HG02763 (cell line): ENCODE measurements at regions not wholly inside any gene's neighbourhood (a gene's known extent, or its start where the extent isn't known, plus 50 kb on each side); places are given as distances from the start of the nearest gene placed in this dataset.

Source experiments
- ATAC-seq: cut with Tn5 transposase; IDR thresholded peaks from one replicate; pipeline ENCODE4 v1.9.1; 2021; ENCODE audit warnings: mild to moderate bottlenecking, moderate library complexity; ENCODE audit not compliant: unreplicated experiment

DNA sequence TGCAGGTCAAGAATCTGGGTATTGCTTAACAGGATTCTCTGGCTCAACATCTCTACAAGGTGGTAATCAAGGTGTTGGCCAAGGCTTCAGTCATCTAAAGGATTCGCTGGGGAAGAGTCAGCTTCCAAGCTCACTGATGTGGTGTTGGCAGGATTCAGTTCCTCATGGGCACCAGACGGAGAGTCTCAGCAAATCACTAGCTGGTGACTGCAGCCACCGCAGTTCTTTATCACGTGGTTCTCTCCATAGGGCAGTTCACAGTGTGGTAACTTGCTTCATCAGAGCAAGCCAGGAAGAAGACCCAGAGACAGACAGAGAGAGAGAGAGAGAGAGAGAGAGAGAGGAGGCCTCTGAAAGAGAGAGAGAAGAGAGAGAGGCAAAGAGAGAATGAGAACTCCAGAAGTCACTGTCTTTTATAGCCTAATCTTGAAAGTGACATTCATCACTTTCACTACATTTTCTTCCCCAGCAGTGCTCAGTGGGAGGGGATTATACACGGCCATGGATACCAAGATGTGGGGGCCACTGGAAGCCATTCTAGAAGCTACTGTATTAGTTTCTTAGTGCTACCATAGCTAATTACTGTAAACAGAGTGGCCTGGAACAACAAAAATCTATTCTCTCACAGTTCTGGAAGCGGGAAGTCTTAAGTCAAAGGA, 109.2 kb upstream of the SMIM23 start:
- ATAC-seq: no peak

DNA sequence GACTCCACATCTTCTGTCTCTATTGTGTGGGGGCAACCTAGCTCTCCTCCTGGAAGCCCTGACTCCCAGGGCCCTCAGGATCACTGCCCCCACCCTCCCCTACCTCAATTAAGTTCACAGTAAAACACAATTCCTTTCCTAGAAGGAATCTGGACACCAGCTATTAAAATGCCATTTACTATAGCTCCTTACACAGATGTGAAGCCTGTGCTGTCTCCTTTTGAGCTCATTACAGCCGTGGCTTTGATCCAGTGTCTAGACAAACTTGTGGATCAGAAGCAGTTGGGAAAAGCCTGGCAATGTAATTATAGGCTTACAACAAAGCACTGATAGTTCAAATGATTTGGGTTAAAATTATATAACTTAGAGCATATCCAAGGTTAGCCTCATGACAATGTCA, 107.0 kb upstream of the SMIM23 start:
- no peak for ATAC-seq

- ATAC-seq: no peak
Observed at GRCh38 chr5:171680485-171680884, 105.1 kb upstream of the SMIM23 start.

GRCh38 chr5:171681061-171681460, 104.6 kb upstream of the SMIM23 start:
- ATAC-seq: no peak

GRCh38 chr5:171681677-171682076, 103.9 kb upstream of the SMIM23 start:
- no peak for ATAC-seq

DNA sequence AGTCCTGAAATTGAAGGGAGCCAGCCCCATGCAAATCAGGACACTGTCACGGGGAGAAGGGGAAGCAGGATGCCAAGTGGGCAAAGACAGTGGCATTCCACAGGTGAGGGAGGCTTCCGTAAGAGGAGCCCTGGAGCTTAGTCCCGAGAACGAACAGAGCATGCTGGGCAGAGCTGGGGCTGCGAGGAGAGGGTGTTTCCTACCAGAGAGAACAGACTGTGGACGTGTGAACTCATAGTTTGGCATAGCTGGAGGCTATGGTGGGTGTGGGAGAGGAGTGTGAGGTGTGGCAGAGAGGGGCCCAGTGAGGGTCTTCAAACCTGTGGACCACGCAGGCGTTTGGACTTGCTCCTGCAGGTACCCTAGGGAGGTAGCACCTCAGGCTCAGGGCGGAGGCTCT, 102.8 kb upstream of the SMIM23 start:
- ATAC-seq: no peak

GRCh38 chr5:171684169-171684568, 101.4 kb upstream of the SMIM23 start:
- ATAC-seq: no peak

GRCh38 chr5:171688696-171689495, 96.7 kb upstream of the SMIM23 start:
- ATAC-seq: no peak

- no peak for ATAC-seq
Observed at GRCh38 chr5:171689853-171690417, 95.7 kb upstream of the SMIM23 start.

DNA sequence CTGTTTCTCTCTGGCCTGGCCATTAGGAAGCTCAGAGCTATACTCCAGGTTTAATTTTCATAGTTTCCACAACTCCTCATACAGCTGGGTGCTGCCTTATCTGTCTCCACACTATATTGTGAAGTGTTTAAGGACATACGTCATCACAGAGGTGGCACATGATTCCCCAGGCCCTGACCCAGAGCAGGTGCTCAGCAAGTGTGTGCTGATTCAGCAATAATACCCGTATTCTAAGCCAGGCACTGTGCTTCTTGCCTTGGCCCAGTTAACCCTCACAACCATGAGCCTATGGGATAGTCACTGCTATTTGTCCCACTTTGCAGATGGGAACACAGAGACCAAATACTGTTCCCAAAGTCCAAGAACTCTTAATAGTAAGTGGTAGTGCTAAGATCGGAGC, 93.5 kb upstream of the SMIM23 start:
- no peak for ATAC-seq

DNA sequence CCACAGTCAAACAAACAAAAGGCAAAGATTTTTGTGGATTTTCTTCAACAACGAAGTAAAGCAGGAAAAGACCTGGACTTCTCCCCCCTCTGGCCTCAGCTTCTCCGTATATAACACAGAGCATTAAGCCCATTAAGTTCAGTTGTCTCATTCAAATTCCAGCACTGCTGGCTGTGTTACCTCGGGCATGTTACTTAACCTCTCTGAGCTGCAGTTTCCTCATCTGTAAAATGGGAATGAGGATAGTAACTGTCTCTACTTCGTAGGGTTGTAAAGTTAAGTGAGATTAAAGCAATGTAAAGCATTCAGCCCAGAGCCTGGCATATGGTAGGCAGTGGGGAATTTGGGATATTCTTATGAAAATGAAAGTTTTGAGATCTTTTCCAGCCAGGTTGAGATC, 92.7 kb upstream of the SMIM23 start:
- ATAC-seq: no peak

- ATAC-seq: no peak
Observed at GRCh38 chr5:171693412-171693811, 92.2 kb upstream of the SMIM23 start.

- ATAC-seq: no peak
Observed at GRCh38 chr5:171695804-171696203, 89.8 kb upstream of the SMIM23 start.

DNA sequence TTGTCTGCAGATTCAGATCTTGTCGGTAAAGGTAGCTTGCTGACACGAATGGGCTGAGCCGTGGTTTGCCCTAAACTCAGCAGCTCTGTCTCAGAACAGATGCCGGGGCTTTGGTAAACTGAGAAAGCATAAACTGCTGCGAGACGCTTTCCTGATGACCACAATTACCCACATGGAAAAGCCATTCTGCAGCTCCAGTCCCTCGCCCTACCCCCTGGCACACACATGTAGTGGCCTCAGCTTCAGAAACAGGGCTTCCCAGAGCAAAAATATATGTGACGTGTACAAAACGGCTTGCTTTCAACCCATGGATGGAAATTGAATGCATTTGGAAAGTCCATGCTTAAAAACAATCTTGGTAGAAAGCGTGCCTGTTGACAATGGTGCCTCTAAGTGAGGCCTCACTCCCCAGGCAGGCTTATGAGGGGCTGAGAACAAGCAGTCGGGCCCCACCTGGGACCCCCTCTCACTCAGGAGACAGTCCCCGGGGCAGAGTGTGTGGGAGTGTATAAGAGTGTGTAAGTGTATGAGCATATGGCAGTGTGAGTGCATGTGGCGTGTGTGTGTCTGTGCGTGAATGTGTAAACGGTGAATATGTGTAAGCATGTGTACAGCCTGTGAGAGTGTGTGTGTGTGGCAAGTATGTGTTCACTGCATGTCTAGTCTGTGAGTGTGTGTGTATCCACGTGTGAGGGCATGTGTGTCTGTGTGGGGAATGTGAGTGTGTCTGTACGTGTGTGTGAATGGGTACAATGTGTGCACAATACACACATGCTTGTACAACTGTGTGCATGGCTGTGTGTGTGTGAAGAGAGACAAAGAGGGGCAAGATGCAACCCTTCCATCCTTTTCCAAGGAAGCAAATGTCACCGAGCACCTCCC, 88.2 kb upstream of the SMIM23 start:
- ATAC-seq: no peak

DNA sequence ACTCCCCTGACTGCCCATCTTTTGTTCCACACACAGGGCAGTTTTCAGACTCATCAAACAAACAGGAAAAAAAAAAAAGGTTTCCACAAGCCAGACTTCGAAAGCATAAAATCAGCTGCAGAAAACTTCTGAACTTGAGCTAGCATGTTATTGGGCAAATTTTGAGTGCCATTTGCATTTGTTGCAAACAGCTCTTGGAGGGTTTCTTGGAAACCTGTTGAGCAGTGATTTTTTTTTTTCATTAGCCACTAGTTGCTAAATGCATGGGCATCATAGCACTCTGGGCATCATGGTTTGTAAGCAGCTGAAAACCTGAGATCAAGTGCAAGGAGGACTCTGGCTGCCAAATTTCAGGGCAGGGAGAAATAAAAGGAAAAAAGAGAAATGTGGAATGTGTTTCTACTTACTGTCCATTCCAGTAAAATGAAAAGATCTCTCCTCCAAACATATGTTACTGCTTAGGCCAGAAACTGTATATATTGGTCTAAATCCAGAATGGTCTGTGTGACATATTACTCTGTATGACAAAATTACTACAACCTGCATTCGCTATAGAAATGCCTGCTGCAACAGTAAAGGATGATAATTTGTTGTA, 85.2 kb upstream of the SMIM23 start:
- no peak for ATAC-seq

GRCh38 chr5:171701100-171701541, 84.5 kb upstream of the SMIM23 start:
- no peak for ATAC-seq

DNA sequence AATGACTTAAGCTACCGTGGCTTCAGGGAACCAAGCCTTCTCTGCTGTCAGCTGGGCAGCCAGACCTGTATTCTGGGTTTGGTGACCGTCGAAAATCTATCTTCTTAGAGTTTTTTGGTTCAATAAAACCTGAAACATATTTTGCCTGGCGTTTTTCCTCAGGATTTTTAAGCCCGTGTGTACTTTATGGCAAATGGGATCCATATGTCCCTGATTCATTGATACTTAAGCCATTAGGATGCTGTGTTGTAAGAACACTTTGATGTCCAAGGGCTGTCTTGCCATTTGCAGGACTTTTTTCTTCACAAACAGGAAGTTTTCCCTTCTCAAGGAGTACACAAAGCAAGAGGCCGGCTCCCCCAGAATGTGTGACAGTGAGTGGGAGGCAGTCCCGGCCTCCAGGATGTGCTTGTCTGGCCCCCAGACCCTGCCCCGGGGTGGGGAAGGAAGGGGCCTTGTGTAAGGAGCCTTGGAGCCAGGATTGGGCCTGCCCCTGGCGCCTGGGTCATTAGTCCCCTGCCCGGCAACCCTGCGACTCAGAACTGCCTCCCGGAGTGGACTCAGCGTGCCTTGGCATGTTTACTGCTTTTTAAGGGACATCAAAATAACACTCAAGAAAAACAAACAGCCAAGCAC, 83.4 kb upstream of the SMIM23 start:
- ATAC-seq: no peak

DNA sequence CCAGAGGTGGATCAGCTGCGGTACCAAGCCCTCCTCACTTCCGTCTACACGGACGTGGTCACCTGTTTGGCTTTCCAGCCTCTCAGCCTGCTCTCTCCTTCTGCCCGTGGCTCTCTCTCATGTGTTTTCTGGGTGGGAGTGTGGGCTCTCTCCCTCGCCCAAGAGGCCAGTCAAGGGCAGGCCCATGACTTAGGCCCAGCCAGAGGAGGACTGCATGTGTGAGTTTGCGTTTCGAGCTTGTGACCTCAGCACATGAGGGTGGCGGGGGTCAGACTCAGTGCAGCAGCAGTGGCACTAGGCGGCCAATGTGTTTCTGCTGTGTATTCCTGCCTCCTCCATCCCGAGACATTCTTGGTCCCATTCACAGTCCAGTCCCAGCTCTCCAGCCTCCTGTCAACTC, 82.5 kb upstream of the SMIM23 start:
- ATAC-seq: no peak

GRCh38 chr5:171705036-171705435, 80.6 kb upstream of the SMIM23 start:
- no peak for ATAC-seq

DNA sequence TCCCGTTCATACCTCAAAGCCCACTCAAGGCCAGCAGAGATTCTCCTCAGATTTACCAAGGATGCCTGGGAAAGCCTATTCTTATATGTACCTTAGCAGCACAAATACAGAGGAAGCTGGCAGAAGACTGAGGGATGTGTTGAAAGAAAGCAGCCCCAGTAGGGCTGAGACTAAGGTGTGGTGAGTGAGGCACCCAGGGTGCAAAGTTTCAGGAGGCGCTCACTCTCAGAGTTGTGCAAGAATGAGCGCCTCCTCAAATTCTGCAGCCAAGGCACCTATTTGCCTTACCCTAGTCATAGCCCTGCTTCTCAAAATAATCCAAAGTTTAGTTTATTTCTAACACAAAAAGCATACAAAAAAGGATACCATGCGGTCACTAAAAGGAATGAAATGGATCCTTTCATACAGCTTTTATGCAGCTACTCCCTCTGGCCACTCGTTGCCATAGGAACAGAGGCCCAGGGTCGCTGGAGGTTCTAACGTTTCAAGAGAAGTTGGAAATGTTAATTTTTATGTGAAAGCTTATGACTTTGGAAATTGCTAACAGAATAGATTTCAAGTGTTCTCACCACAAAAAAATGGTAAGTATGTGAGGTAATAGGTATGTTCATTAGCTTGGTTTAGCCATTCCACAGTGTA, 79.7 kb upstream of the SMIM23 start:
- no peak for ATAC-seq
